Peyer's patch (tissue), 4 donors: ENCODE measurements at regions not wholly inside any gene's neighbourhood (a gene's known extent, or its start where the extent isn't known, plus 50 kb on each side); places are given as distances from the start of the nearest gene placed in this dataset.
"Not testable (repeated sequence)": the region's sequence is repeated elsewhere in the genome, so short reads cannot be mapped to it uniquely, and the experiment has no call there.

ENCODE experiments used
- DNase-seq, 3 donors: peaks; one replicate each; pipeline ENCODE4 v3.0.0-alpha.2; 2017 to 2019
- H3K27ac ChIP-seq, 4 donors: fragments of 200-600 bp; sonication (generic); one replicate each; pipeline ENCODE4 v1.5.1; 2016 to 2019
- H3K27me3 ChIP-seq, 2 donors: fragments of 200-600 bp; sonication (generic); one replicate each; pipeline ENCODE4 v1.5.1; 2019
- H3K36me3 ChIP-seq, 3 donors: fragments of 200-600 bp; sonication (generic); one replicate each; pipeline ENCODE4 v1.5.1; 2016 to 2019
- H3K4me1 ChIP-seq, 4 donors: fragments of 200-600 bp; sonication (generic); one replicate each; pipeline ENCODE4 v1.5.1; 2016 to 2019
- H3K4me3 ChIP-seq, 4 donors: fragments of 200-600 bp; sonication (generic); 1 replicate in 3 of 4; 2 replicates in 1 of 4; pipeline ENCODE4 v1.5.1; 2016 to 2019; ENCODE audit warnings: mild to moderate bottlenecking in 1 of 4
- H3K9me3 ChIP-seq, 4 donors: fragments of 200-600 bp; sonication (generic); one replicate each; pipeline ENCODE4 v1.5.1; 2016 to 2019; ENCODE audit warnings: mild to moderate bottlenecking in 1 of 4
- CTCF ChIP-seq, 6 experiments: fragments of 450-650 bp in 4 of 6; fragments of 200-600 bp in 2 of 6; sonication (generic) in 1 of 6; IDR thresholded peaks; one replicate each; pipeline ENCODE4 v1.5.1; 2017 to 2019; ENCODE audit warnings: antibody characterized with exemption in 6 of 6, mild to moderate bottlenecking in 3 of 6, moderate library complexity in 1 of 6
- POLR2A ChIP-seq, 2 donors: fragments of 450-650 bp; IDR thresholded peaks; one replicate each; pipeline ENCODE4 v1.5.1; 2017; ENCODE audit warnings: antibody characterized with exemption in 2 of 2, mild to moderate bottlenecking in 2 of 2, moderate library complexity in 2 of 2

- H3K4me1 ChIP-seq: peaks cover 0 to 26% (median 0%) of the 10 kb centered on the region in 4 donors
- not testable (repeated sequence) for H3K36me3 ChIP-seq, H3K4me3 ChIP-seq, H3K9me3 ChIP-seq, H3K27ac ChIP-seq, DNase-seq, H3K27me3 ChIP-seq
Measured at GRCh38 chr13:109702030-109702597, 84.3 kb downstream of the IRS2 start.

- no peak overlapping the region for H3K27ac ChIP-seq
- peak in 2 of 3 donors; percentile 87 for DNase-seq
- H3K27me3 ChIP-seq: no peaks in the 10 kb centered on the region
- no peaks in the 10 kb centered on the region for H3K9me3 ChIP-seq
- no peaks in the 10 kb centered on the region for H3K36me3 ChIP-seq
- no peak overlapping the region for H3K4me3 ChIP-seq
- TF ChIP-seq POLR2A (IDR thresholded peaks at IDR 0.05): peak in 1 of 2 donors; percentile 12
- no peak for TF ChIP-seq CTCF (IDR thresholded peaks at IDR 0.05)
- H3K4me1 ChIP-seq: peaks cover 0 to 22% (median 0%) of the 10 kb centered on the region in 4 donors
Measured at GRCh38 chr13:109700176-109700575, 86.2 kb downstream of the IRS2 start.

- peaks cover 0 to 18% (median 0%) of the 10 kb centered on the region in 4 donors for H3K4me1 ChIP-seq
- H3K9me3 ChIP-seq: no peaks in the 10 kb centered on the region
- no peak overlapping the region for H3K4me3 ChIP-seq
- H3K27ac ChIP-seq: no peak overlapping the region
- H3K27me3 ChIP-seq: no peaks in the 10 kb centered on the region
- no peaks in the 10 kb centered on the region for H3K36me3 ChIP-seq
- no peak for TF ChIP-seq CTCF (IDR thresholded peaks at IDR 0.05)
- TF ChIP-seq POLR2A (IDR thresholded peaks at IDR 0.05): no peak
- DNase-seq: no peak
Measured at GRCh38 chr13:109699628-109700071, 86.7 kb downstream of the IRS2 start.

- H3K27me3 ChIP-seq: no peaks in the 10 kb centered on the region
- no peak overlapping the region for H3K4me3 ChIP-seq
- peaks cover 0 to 18% (median 0%) of the 10 kb centered on the region in 4 donors for H3K4me1 ChIP-seq
- no peak overlapping the region for H3K27ac ChIP-seq
- no peaks in the 10 kb centered on the region for H3K9me3 ChIP-seq
- no peaks in the 10 kb centered on the region for H3K36me3 ChIP-seq
- no peak for DNase-seq
- TF ChIP-seq CTCF (IDR thresholded peaks at IDR 0.05) (no peak), POLR2A (IDR thresholded peaks at IDR 0.05) (no peak)
Measured at GRCh38 chr13:109698779-109699178, 87.6 kb downstream of the IRS2 start.

- TF ChIP-seq POLR2A (IDR thresholded peaks at IDR 0.05) (no peak), CTCF (IDR thresholded peaks at IDR 0.05) (no peak)
- Histone ChIP-seq H3K9me3 (no peaks in the 10 kb centered on the region), H3K36me3 (no peaks in the 10 kb centered on the region), H3K4me1 (peaks cover 0 to 18% (median 0%) of the 10 kb centered on the region in 4 donors), H3K4me3 (no peak overlapping the region), H3K27ac (no peak overlapping the region), H3K27me3 (no peaks in the 10 kb centered on the region)
- no peak for DNase-seq
Measured at GRCh38 chr13:109697936-109698335, 88.4 kb downstream of the IRS2 start.

GRCh38 chr13:109695402-109696190, 90.8 kb downstream of the IRS2 start:
- TF ChIP-seq POLR2A (IDR thresholded peaks at IDR 0.05) (no peak), CTCF (IDR thresholded peaks at IDR 0.05) (no peak)
- no peaks in the 10 kb centered on the region for H3K27me3 ChIP-seq
- H3K9me3 ChIP-seq: no peaks in the 10 kb centered on the region
- H3K36me3 ChIP-seq: no peaks in the 10 kb centered on the region
- H3K4me3 ChIP-seq: no peak overlapping the region
- H3K27ac ChIP-seq: no peak overlapping the region
- DNase-seq: no peak
- H3K4me1 ChIP-seq: peaks cover 0 to 15% (median 0%) of the 10 kb centered on the region in 4 donors
